Esophagus squamous epithelium (tissue), 5 donors: ENCODE measurements at regions not wholly inside any gene's neighbourhood (a gene's known extent, or its start where the extent isn't known, plus 50 kb on each side); places are given as distances from the start of the nearest gene placed in this dataset.

Experiments
- DNase-seq: peaks from one replicate; lab custom pipeline; 2025; lab: John Stamatoyannopoulos, UW
- H3K27ac ChIP-seq, 4 donors: fragments of 200-600 bp; sonication (generic); one replicate each; pipeline ENCODE4 v1.5.1; 2016 to 2019; ENCODE audit warnings: mild to moderate bottlenecking in 1 of 4
- H3K27me3 ChIP-seq, 4 donors: fragments of 200-600 bp; sonication (generic); 1 replicate in 3 of 4; 2 replicates in 1 of 4; pipeline versions ENCODE4 v1.5.1 to v1.6.0; 2017 to 2021; ENCODE audit warnings: antibody characterized with exemption in 1 of 4
- H3K36me3 ChIP-seq, 3 donors: fragments of 200-600 bp; sonication (generic); one replicate each; pipeline ENCODE4 v1.5.1; 2016 to 2019
- H3K4me1 ChIP-seq, 3 donors: fragments of 200-600 bp; sonication (generic); one replicate each; pipeline ENCODE4 v1.5.1; 2017 to 2019
- H3K4me3 ChIP-seq, 4 donors: fragments of 200-600 bp; sonication (generic); 1 replicate in 3 of 4; 2 replicates in 1 of 4; pipeline ENCODE4 v1.5.1; 2016 to 2019; ENCODE audit warnings: mild to moderate bottlenecking in 2 of 4, moderate library complexity in 1 of 4
- H3K9me3 ChIP-seq, 3 donors: fragments of 200-600 bp; sonication (generic); one replicate each; pipeline ENCODE4 v1.5.1; 2016 to 2019
- CTCF ChIP-seq, 6 experiments: fragments of 450-650 bp in 4 of 6; fragments of 200-600 bp in 2 of 6; sonication (generic) in 2 of 6; IDR thresholded peaks; one replicate each; pipeline ENCODE4 v1.5.1; 2016 to 2019; ENCODE audit warnings: antibody characterized with exemption in 6 of 6, mild to moderate bottlenecking in 4 of 6, moderate library complexity in 4 of 6
- POLR2A ChIP-seq, 4 donors: fragments of 450-650 bp; IDR thresholded peaks; one replicate each; pipeline ENCODE4 v1.6.1; 2017; ENCODE audit warnings: antibody characterized with exemption in 4 of 4, mild to moderate bottlenecking in 4 of 4, moderate library complexity in 3 of 4
- WGBS, 2 donors: methylation state at CpG; one replicate each; pipeline ENCODE4 v1.1.5; 2018; 5-methylcytosine and 5-hydroxymethylcytosine counted together
- intact Hi-C: fragments of 100-400 bp; cut with DNase I; formaldehyde crosslinking; loops from one replicate; pipeline ENCODE4 v1.15.0; 2022
- donor health status: DM: yes; HTN: yes; CAD: no.

- H3K36me3 ChIP-seq, result no peaks in the 10 kb centered on the region
- WGBS, 2 donors, result 17 to 35% methylated on average over 1 to 4 of the region's 5 CpGs
- H3K27ac ChIP-seq, result peak overlapping the region; percentile 22 to 78 (median 62)
- H3K9me3 ChIP-seq, result no peaks in the 10 kb centered on the region
- intact Hi-C loops, result no loop called here
- no peak for TF ChIP-seq POLR2A (IDR thresholded peaks at IDR 0.05)
- TF ChIP-seq CTCF (IDR thresholded peaks at IDR 0.05), result no peak
- H3K4me1 ChIP-seq, result peaks cover 13 to 63% (median 19%) of the 10 kb centered on the region in 3 donors
- no peak for DNase-seq
- H3K4me3 ChIP-seq, result no peak overlapping the region
- no peaks in the 10 kb centered on the region for H3K27me3 ChIP-seq
Observed at GRCh38 chr2:129056309-129056958, 737.8 kb upstream of the HS6ST1 start.

DNA sequence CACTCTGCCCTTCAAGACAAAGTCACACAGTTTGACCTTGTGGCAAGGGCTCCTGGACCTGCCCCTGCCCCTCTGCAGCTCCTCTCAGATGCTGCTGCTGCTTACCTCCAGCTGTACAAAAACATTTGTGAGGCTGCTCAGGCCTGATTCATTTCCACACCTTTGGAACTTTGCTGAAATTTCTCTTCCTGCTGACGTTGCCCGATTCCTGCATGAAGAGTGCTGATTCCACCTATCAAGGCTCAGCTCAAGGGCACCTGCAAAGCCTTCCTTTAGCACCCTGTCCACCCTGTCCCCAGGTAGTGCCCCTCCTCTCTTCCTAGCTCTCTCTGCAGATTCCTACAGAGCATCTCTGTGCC is 738.3 kb upstream of the HS6ST1 start:
- no peak for DNase-seq

DNA sequence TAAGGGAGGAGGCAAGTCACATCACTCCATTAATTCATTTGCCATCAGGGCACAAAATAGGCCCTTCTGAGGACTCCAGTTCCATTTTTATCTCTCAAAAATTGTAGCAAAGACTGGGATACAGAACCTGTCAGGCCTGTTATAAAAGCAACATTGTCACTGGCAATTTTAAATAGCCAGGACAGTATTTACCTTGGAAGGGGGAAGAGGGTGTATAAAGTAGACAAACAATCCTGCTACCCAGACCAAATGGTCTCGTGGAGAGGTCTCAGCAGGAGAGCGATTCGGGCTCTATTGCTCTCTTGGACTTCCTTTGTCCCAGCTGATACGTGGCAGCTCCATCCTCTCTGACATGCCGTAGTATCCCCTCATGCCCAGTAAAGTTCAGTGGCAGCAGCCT is 740.3 kb upstream of the HS6ST1 start:
- no peaks in the 10 kb centered on the region for H3K27me3 ChIP-seq
- no peak for DNase-seq
- peaks cover 13 to 73% (median 21%) of the 10 kb centered on the region in 3 donors for H3K4me1 ChIP-seq
- TF ChIP-seq CTCF (IDR thresholded peaks at IDR 0.05) (no peak), POLR2A (IDR thresholded peaks at IDR 0.05) (no peak)
- WGBS, 2 donors, result 83% methylated on average over 4 to 5 of the region's 5 CpGs
- no peaks in the 10 kb centered on the region for H3K36me3 ChIP-seq
- H3K9me3 ChIP-seq, result no peaks in the 10 kb centered on the region
- peak overlapping the region in 2 of 4 donors; percentile 67 to 83 for H3K27ac ChIP-seq
- no peak overlapping the region for H3K4me3 ChIP-seq
- intact Hi-C loops, result no loop called here

More for the DNA sequence above, 738.3 kb upstream of the HS6ST1 start:
- H3K27ac ChIP-seq, result peak overlapping the region; percentile 22 to 78 (median 62)
- 29 to 68% methylated on average over 2 of the region's 2 CpGs for WGBS, 2 donors
- no peak for TF ChIP-seq CTCF (IDR thresholded peaks at IDR 0.05)
- TF ChIP-seq POLR2A (IDR thresholded peaks at IDR 0.05), result no peak
- intact Hi-C loops, result no loop called here
- no peaks in the 10 kb centered on the region for H3K36me3 ChIP-seq
- H3K27me3 ChIP-seq, result no peaks in the 10 kb centered on the region
- peaks cover 13 to 68% (median 21%) of the 10 kb centered on the region in 3 donors for H3K4me1 ChIP-seq
- H3K9me3 ChIP-seq, result no peaks in the 10 kb centered on the region
- H3K4me3 ChIP-seq, result no peak overlapping the region

DNA sequence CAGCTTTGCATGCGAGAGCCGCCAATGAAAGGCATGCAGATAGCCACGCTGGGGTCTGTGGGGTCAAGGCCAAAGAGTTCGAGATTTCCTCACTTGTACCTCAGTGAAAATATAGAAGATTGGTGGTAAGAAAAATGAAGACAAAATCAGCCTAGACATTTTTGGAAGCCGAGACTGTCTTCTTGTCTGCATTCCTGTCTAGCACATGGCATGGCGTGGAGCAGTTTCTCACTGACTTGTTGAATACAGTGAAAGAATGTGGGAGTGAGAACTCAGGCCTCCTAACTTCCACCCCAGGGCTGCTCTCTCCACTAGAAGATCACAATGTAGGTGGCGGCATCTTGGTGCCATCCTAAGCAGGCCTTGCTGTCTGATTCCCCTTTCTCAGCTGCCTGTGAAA is 740.8 kb upstream of the HS6ST1 start:
- no peak for TF ChIP-seq CTCF (IDR thresholded peaks at IDR 0.05)
- TF ChIP-seq POLR2A (IDR thresholded peaks at IDR 0.05), result no peak
- Histone ChIP-seq H3K27me3 (no peaks in the 10 kb centered on the region), H3K4me3 (no peak overlapping the region), H3K9me3 (no peaks in the 10 kb centered on the region), H3K4me1 (peaks cover 13 to 73% (median 21%) of the 10 kb centered on the region in 3 donors), H3K27ac (peak overlapping the region in 2 of 4 donors; percentile 67 to 83), H3K36me3 (no peaks in the 10 kb centered on the region)
- DNase-seq, result no peak
- WGBS, 2 donors, result 91 to 92% methylated on average over 7 of the region's 7 CpGs
- intact Hi-C loops, result no loop called here

DNA sequence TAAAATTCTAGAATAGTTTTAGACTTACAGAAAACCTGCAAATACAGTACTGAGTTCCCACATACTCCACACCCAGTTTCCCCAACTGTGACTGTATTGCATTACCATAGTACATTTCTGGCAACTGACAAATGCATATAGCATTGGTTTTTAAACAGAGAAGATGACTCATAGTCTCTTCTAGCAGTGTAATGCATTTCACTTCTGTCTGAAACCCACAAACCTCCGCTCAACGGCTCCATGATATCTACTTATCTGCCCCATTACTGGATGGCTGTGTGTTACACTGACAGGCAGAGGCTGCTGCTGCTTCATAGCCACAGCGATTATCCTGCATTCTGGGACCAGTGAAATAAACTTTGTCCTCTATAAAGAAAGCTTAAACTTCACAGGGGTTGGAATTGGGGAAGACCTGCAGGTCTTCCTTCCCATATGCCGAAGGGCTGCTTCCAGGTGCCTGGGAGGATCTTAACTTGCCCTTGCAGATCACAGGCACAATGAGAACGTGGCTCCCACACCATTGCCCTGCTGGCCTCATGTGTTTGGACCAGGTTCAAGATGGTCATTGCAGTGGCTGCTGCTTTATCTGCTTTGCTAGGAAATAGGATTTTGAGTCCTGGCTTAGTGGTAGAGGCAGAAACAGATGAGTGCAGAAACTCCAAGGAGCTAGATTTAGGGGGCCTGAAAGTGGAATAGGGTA is 742.6 kb upstream of the HS6ST1 start:
- no peak for DNase-seq
- Histone ChIP-seq H3K36me3 (no peaks in the 10 kb centered on the region), H3K27me3 (no peaks in the 10 kb centered on the region), H3K27ac (peak overlapping the region; percentile 62 to 83 (median 65)), H3K4me1 (peaks cover 9 to 63% (median 16%) of the 10 kb centered on the region in 3 donors), H3K4me3 (no peak overlapping the region), H3K9me3 (no peaks in the 10 kb centered on the region)
- 28 to 40% methylated on average over 5 of the region's 5 CpGs for WGBS, 2 donors
- intact Hi-C loops, result no loop called here
- TF ChIP-seq POLR2A (IDR thresholded peaks at IDR 0.05) (no peak), CTCF (IDR thresholded peaks at IDR 0.05) (no peak)
